Islet of Langerhans (tissue), 1 donor: ENCODE measurements at regions not wholly inside any gene's neighbourhood (a gene's known extent, or its start where the extent isn't known, plus 50 kb on each side); places are given as distances from the start of the nearest gene placed in this dataset.
"Not testable (repeated sequence)": the region's sequence is repeated elsewhere in the genome, so short reads cannot be mapped to it uniquely, and the experiment has no call there.

Source experiments
- FAIRE-seq: peaks from one replicate; lab custom pipeline; 2011; peaks lifted over from hg19 to GRCh38; lab: Jason Lieb, UNC

DNA sequence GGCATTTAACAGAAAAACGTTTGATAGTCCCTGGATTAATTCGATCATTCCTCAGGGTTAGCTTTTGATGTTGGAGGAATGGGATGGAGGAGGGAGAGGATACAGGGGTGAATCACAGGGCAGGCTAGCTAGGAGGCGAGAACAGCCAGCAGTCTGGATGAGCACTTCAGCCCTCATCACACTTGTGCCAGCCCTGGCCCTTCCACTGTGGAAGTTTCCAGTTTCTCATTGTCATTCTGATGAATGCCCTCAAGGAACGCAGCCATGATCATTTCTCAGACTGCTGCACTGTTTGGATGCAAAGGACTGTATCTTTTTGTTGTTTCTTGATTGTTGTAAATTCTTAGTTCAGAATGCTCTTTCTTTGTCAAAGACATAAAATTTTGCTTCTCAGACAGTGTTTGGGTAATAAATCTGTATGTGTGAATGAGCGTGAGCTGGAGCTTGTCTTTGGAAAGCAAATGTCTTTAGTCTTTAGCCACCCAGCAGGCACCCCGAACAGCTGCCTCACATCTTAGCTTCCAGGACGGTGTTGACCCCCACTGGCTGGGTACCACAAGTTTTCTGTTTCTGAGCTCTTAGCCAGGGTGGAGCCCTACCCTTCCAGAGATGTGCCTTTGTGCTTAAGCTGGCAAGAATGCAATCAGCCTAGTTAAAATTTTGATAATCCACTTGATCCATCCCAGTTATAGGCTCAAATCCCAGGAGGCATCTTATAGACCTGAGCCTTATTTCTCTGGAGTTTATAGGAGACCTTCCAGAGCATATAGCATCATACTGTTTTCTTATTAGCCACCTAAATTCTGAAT, 121.1 kb downstream of the PDCD6IP start:
- FAIRE-seq: no peak

DNA sequence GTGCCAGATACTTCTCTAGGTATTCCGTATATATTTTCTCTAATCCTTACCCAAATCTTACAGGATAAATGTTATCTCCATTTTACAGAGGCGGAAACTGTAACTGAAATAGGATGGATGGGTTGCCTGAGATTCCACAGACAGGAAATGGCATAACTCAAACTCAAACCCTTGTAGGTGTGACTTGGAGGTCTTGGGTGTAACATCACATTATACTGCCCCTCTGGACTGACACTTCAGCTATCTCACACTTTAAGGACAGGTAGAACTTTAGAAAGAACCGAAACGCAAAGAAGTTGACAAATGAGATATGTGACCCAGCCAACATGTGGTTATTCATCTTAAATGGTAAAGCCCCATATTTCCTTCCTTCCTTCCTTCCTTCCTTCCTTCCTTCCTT, 122.1 kb downstream of the PDCD6IP start:
- no peak for FAIRE-seq

DNA sequence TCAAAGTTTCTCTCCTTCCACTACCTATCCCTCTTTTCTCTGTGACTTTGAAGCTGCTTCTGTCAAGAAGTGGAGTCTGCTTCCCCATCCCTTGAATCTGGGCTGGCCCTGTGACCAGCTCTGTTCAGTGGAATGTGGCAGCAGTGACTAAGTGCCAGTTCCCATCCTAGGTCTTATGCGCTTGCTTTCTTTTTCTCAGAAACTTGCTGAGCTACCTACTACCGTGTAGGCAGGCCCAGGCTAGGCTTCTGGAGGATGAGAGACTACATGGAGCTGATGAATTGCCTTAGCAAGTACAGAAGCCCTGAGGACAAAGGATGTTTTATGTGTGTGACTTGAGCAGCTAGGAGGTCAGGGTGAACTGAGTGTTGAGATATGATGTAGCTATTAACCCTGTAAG, 123.2 kb downstream of the PDCD6IP start:
- no peak for FAIRE-seq

- no peak for FAIRE-seq
These were observed 128.7 kb downstream of the PDCD6IP start for GRCh38 chr3:33926998-33927605.

DNA sequence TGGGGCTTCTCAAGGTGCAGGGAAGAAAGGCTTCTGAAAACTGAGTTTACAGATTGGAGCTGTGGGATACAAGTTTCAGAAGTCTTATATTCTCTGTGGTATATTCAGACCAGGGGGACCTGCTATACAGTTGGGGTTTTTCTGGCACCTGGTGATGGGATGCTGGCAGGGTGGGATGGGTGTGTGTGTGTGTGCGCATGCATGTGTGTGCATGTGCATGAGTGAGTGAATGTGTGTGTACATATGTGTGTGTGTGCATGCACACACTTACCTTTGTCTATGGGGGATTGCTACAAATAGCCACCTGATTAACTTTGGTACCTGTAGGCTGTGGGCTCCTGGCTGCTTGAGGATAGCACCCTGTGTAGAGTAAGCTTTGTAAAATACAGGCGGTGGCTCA, 131.4 kb downstream of the PDCD6IP start:
- FAIRE-seq: no peak

GRCh38 chr3:33931512-33931911, 133.1 kb downstream of the PDCD6IP start:
- no peak for FAIRE-seq

DNA sequence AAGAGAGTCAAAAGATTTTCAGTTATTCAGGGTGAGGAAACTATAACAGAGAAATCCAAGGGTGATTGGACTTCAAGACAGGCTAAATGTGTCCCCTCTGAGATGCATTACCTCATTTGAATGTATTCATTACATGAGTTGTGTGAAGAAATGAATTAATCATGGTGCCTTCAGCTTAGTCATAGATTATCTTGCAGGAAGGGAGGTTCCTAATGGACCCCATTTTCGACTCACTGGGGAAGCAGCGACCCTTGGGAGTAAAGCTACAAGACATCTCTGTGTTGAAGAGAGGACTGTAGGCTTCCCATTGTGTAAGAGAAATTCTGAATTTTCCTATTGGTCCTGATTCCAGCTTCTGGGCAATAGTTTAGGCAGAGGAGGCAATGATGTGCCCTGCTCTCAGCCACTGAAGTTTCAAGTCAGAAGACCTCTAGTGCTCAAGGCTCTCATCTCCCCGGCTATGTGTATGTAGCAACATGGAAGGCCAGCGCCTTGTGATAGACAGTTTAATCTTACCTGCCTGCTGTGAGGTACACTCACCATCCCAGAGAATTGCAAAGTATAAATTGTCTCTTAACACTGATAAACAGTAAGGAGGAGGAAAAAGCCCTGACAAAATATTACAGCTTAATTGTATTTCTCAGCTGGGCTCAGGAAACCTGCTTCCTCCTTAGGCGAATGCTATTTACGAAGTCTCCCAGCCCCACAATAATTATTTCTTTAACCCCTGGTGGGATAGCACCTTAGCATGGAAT, 133.8 kb downstream of the PDCD6IP start:
- no peak for FAIRE-seq

DNA sequence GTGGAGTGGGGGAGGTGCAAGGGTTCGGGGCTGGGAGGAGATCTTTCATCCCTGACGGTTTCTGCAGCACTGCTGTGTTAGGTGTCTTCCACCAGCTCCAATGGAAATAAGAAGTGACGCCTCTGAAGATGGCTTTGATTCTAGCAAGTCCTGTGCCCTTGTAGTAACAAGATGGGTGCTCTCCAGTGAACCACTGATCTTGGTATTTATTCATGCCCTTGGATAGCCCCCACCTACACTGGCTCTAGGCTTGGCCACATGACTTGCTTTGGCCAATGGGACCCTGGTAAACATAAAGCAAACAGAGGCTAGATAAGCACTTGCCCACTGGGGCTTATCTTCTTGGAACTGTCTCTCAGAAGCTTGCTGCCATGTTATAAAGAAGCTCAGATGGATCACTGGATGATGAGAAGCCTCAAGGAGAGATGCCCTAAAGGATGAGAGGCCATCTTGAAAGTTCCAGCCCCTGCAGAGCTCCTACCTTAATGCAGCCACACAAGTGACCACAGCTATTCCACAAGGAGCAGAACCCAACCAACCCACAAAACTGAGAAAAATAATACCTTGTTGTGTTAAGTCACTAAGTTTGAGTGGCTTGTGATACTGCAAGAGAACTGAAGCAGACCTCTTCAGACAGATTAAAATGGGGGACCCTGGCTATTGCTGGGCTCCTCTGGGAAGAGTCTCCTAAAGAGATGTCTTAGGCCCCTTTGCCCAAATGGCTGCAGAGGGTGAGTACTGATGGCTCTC, 137.9 kb downstream of the PDCD6IP start:
- no peak for FAIRE-seq

- no peak for FAIRE-seq
These were observed 138.6 kb downstream of the PDCD6IP start for GRCh38 chr3:33936921-33937525.

DNA sequence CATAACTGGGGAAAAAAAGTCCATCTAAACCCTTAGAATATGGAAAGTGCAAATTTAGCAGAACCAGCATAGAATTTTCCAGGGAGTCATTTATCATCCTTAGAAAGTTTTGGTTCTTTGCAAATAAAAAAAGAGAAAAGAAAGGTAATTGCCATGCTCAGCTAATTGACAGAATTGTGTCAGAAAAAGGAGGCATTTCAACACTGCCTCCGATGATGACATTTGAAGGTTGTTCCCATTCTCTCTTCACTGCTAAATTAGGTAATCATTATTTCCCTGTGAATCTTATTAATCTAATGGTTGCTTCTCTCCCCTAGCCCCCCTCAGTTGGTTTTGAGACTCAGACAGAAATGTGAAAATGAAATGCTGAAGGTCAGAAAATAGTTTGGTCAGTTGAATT, 139.2 kb downstream of the PDCD6IP start:
- FAIRE-seq: no peak

GRCh38 chr3:33940149-33940548, 141.7 kb downstream of the PDCD6IP start:
- no peak for FAIRE-seq

- no peak for FAIRE-seq
These were observed 142.3 kb downstream of the PDCD6IP start for GRCh38 chr3:33940736-33941135.

GRCh38 chr3:33941804-33942203, 143.4 kb downstream of the PDCD6IP start:
- no peak for FAIRE-seq

GRCh38 chr3:33942483-33943150, 144.2 kb downstream of the PDCD6IP start:
- FAIRE-seq: no peak

- no peak for FAIRE-seq
These were observed 144.8 kb downstream of the PDCD6IP start for GRCh38 chr3:33943277-33943676.

- FAIRE-seq: not testable (repeated sequence)
These were observed 148.2 kb downstream of the PDCD6IP start for GRCh38 chr3:33946612-33947011.

- FAIRE-seq: no peak
These were observed 149.1 kb downstream of the PDCD6IP start for GRCh38 chr3:33947272-33948195.

DNA sequence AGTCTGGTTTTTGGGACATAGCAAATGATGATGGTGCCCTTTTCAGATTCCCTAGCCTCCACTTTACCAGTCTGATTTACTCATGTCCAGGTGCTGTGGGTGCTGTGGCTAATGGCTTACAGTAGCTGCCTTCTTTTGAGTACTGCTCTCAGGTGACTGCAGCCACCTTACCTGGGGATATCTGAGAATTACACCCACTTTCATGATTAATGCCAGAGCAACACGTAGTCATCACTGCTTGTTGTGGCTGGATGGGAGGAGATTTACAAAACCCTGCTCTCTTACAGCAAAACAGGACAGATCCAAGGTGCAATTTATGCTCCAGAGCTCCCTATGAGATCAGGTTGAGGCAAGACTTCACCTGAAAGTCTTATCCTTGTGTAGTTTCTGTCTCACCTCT, 150.6 kb downstream of the PDCD6IP start:
- FAIRE-seq: no peak

- no peak for FAIRE-seq
These were observed 156.5 kb downstream of the PDCD6IP start for GRCh38 chr3:33954956-33955355.

GRCh38 chr3:33956206-33956605, 157.8 kb downstream of the PDCD6IP start:
- no peak for FAIRE-seq
